IMR-90 (cell line): ENCODE measurements at regions not wholly inside any gene's neighbourhood (a gene's known extent, or its start where the extent isn't known, plus 50 kb on each side); places are given as distances from the start of the nearest gene placed in this dataset.

Experiments used
- ATAC-seq: fragments of 200-7000 bp; cut with Tn5 transposase; 2 replicates; pipeline ENCODE4 v1.9.1; 2020; ENCODE audit warnings: low read depth, mild to moderate bottlenecking, moderate library complexity
- BruUV-seq: library from RNA; stranded (reverse); fragments of 400-500 nt; replicated peaks from 2 replicates; lab custom pipeline; 2021; lab: Mats Ljungman, UMichigan
- CTCF ChIA-PET: fragments of 300-600 bp; formaldehyde crosslinking; extraction: SDS; loops from one replicate; lab custom pipeline; 2021; ENCODE audit warnings: antibody characterized with exemption; lab: Yijun Ruan, JAX
- POLR2A ChIA-PET: fragments of 300-600 bp; sonication (Branson Sonifier 250); formaldehyde crosslinking; loops from one replicate; lab custom pipeline; 2022; ENCODE audit warnings: antibody characterized with exemption; ENCODE audit not compliant: unreplicated experiment; lab: Charles Lee
- DNase-seq: peaks from one replicate; pipeline ENCODE4 v3.0.0; 2013
- H2AFZ ChIP-seq: replicated peaks from 2 replicates; pipeline ENCODE3; 2013; ENCODE audit warnings: low read length, mild to moderate bottlenecking; ENCODE audit not compliant: poor library complexity
- H2AK5ac ChIP-seq: 2 replicates; pipeline ENCODE4 v1.6.1; 2013; ENCODE audit warnings: low read depth, low read length, inconsistent platforms
- H2AK9ac ChIP-seq: replicated peaks from 2 replicates; pipeline ENCODE3; 2013; ENCODE audit warnings: mild to moderate bottlenecking, low read depth, low read length, moderate library complexity; ENCODE audit not compliant: poor library complexity
- H2BK120ac ChIP-seq: 2 replicates; pipeline ENCODE4 v1.6.1; 2013; ENCODE audit warnings: low read depth, low read length, inconsistent platforms
- H2BK15ac ChIP-seq: 3 replicates; pipeline ENCODE4 v1.6.1; 2013; ENCODE audit warnings: low read depth, low read length, inconsistent platforms
- H2BK20ac ChIP-seq: 2 replicates; pipeline ENCODE4 v1.6.1; 2013; ENCODE audit warnings: low read depth, mild to moderate bottlenecking, inconsistent platforms, low read length, moderate library complexity
- H2BK5ac ChIP-seq: 2 replicates; pipeline ENCODE4 v1.6.1; 2013; ENCODE audit warnings: mild to moderate bottlenecking, low read depth, low read length, inconsistent platforms; ENCODE audit not compliant: poor library complexity, severe bottlenecking
- H3K14ac ChIP-seq: replicated peaks from 2 replicates; pipeline ENCODE4 v1.6.1; 2013; ENCODE audit warnings: low read depth, low read length, inconsistent platforms
- H3K18ac ChIP-seq: 2 replicates; pipeline ENCODE4 v1.6.1; 2013; ENCODE audit warnings: low read depth, low read length, control low read depth
- H3K23ac ChIP-seq: 2 replicates; pipeline ENCODE4 v1.6.1; 2013; ENCODE audit warnings: low read depth, low read length, inconsistent platforms
- H3K27ac ChIP-seq: 2 replicates; pipeline ENCODE4 v1.5.1; 2013; ENCODE audit warnings: mild to moderate bottlenecking, control low read depth, low read length; ENCODE audit not compliant: insufficient read depth
- H3K27me3 ChIP-seq: 2 replicates; pipeline ENCODE4 v1.6.1; 2013; ENCODE audit warnings: low read length; ENCODE audit not compliant: control insufficient read depth, insufficient read depth
- H3K36me3 ChIP-seq: 2 replicates; pipeline ENCODE4 v1.6.1; 2013; ENCODE audit warnings: low read length, mixed read lengths; ENCODE audit not compliant: control insufficient read depth, insufficient read depth
- H3K4ac ChIP-seq: 2 replicates; pipeline ENCODE4 v1.6.1; 2013; ENCODE audit warnings: low read depth, low read length, inconsistent platforms
- H3K4me1 ChIP-seq: 2 replicates; pipeline ENCODE4 v1.6.1; 2013; ENCODE audit warnings: low read length, mixed read lengths; ENCODE audit not compliant: control insufficient read depth, insufficient read depth
- H3K4me2 ChIP-seq: 2 replicates; pipeline ENCODE4 v1.6.1; 2013; ENCODE audit warnings: low read depth, mild to moderate bottlenecking, control low read depth, low read length, moderate library complexity
- H3K4me3 ChIP-seq: 2 replicates; pipeline ENCODE4 v1.5.1; 2013; ENCODE audit warnings: low read depth, mild to moderate bottlenecking, control low read depth, low read length, moderate library complexity; ENCODE audit not compliant: insufficient read depth
- H3K56ac ChIP-seq: 2 replicates; pipeline ENCODE4 v1.6.1; 2013; ENCODE audit warnings: low read length, inconsistent platforms; ENCODE audit not compliant: insufficient read depth; ENCODE audit errors: extremely low read depth
- H3K79me1 ChIP-seq, 2 experiments: 2 replicates each; pipeline ENCODE4 v1.6.1; 2013; ENCODE audit warnings: low read length in 2 of 2, inconsistent platforms in 1 of 2, low read depth in 1 of 2
- H3K9ac ChIP-seq: 2 replicates; pipeline ENCODE4 v1.6.1; 2013; ENCODE audit warnings: low read depth, low read length, control low read depth
- H3K9me1 ChIP-seq: 2 replicates; pipeline ENCODE4 v1.6.1; 2013; ENCODE audit warnings: low read length, inconsistent platforms; ENCODE audit not compliant: insufficient read depth
- H3K9me3 ChIP-seq: 2 replicates; pipeline ENCODE4 v1.6.1; 2013; ENCODE audit warnings: low read length; ENCODE audit not compliant: control insufficient read depth, insufficient read depth
- H4K20me1 ChIP-seq: 2 replicates; pipeline ENCODE4 v1.6.1; 2013; ENCODE audit warnings: low read length, inconsistent platforms; ENCODE audit not compliant: insufficient read depth
- H4K5ac ChIP-seq: 2 replicates; pipeline ENCODE4 v1.6.1; 2013; ENCODE audit warnings: mild to moderate bottlenecking, low read depth, low read length, control low read depth
- H4K8ac ChIP-seq, 2 experiments: 2 replicates each; pipeline ENCODE4 v1.6.1; 2013; ENCODE audit warnings: low read depth in 2 of 2, low read length in 2 of 2, control low read depth in 1 of 2, inconsistent platforms in 1 of 2
- H4K91ac ChIP-seq: 2 replicates; pipeline ENCODE4 v1.6.1; 2013; ENCODE audit warnings: low read depth, low read length, inconsistent platforms; ENCODE audit not compliant: insufficient read depth
- BHLHE40 ChIP-seq: fragments of 150-350 bp; IDR thresholded peaks from 2 replicates; pipeline ENCODE4 v1.6.1; 2016; ENCODE audit warnings: mild to moderate bottlenecking, low read depth, low read length
- CEBPB ChIP-seq: IDR thresholded peaks from 2 replicates; pipeline ENCODE4 v1.6.1; 2012; ENCODE audit warnings: low read depth, low read length, improper control_type of control experiment
- CHD1 ChIP-seq: IDR thresholded peaks from 2 replicates; pipeline ENCODE4 v1.6.1; 2012; ENCODE audit warnings: low read depth, low read length, improper control_type of control experiment
- CTCF ChIP-seq: conservative IDR thresholded peaks from 2 replicates; pipeline ENCODE4 v1.5.1; 2012; ENCODE audit warnings: mild to moderate bottlenecking, low read depth, low read length, improper control_type of control experiment
- ELK1 ChIP-seq: fragments of 150-350 bp; IDR thresholded peaks from 2 replicates; pipeline ENCODE4 v1.6.1; 2016; ENCODE audit warnings: low read depth, mild to moderate bottlenecking, low read length, moderate library complexity, borderline replicate concordance
- FOS ChIP-seq: fragments of 150-350 bp; IDR thresholded peaks from 2 replicates; pipeline ENCODE4 v1.6.1; 2016; ENCODE audit warnings: low read depth, low read length
- MAFK ChIP-seq: IDR thresholded peaks from 2 replicates; pipeline ENCODE4 v1.6.1; 2012; ENCODE audit warnings: low read depth, low read length, improper control_type of control experiment
- MAZ ChIP-seq: IDR thresholded peaks from 2 replicates; pipeline ENCODE4 v1.6.1; 2012; ENCODE audit warnings: low read depth, mild to moderate bottlenecking, low read length, improper control_type of control experiment, moderate library complexity, borderline replicate concordance
- MXI1 ChIP-seq: IDR thresholded peaks from 2 replicates; pipeline ENCODE4 v1.6.1; 2012; ENCODE audit warnings: low read depth, mild to moderate bottlenecking, low read length, moderate library complexity, borderline replicate concordance
- NFE2L2 ChIP-seq: fragments of 150-350 bp; IDR thresholded peaks from 2 replicates; pipeline ENCODE4 v1.6.1; 2016; ENCODE audit warnings: low read depth, mild to moderate bottlenecking, low read length
- POLR2A ChIP-seq: IDR thresholded peaks from 2 replicates; pipeline ENCODE4 v1.6.1; 2012; ENCODE audit warnings: mild to moderate bottlenecking, low read depth, low read length
- RAD21 ChIP-seq: IDR thresholded peaks from 2 replicates; pipeline ENCODE4 v1.6.1; 2012; ENCODE audit warnings: low read length, improper control_type of control experiment
- RCOR1 ChIP-seq: IDR thresholded peaks from 2 replicates; pipeline ENCODE4 v1.6.1; 2012; ENCODE audit warnings: mild to moderate bottlenecking, low read length, improper control_type of control experiment; ENCODE audit not compliant: insufficient replicate concordance
- RFX5 ChIP-seq: IDR thresholded peaks from 2 replicates; pipeline ENCODE4 v1.8.0; 2012; ENCODE audit warnings: low read depth, mild to moderate bottlenecking, low read length, moderate library complexity
- SMC3 ChIP-seq: fragments of 150-350 bp; IDR thresholded peaks from 2 replicates; pipeline ENCODE4 v1.6.1; 2016; ENCODE audit warnings: low read depth, mild to moderate bottlenecking, antibody characterized with exemption, low read length, moderate library complexity
- USF2 ChIP-seq: fragments of 150-350 bp; IDR thresholded peaks from 2 replicates; pipeline ENCODE4 v1.6.1; 2017; ENCODE audit warnings: mild to moderate bottlenecking, antibody characterized with exemption, low read length, low read depth
- WGBS, 2 experiments: methylation state at CpG; one replicate each; pipeline versions ENCODE4 v1.1.5 to v1.1.7; 2013; ENCODE audit warnings: missing lambda C conversion rate in 2 of 2; ENCODE audit not compliant: insufficient read length in 1 of 2; ENCODE audit errors: extremely low coverage in 2 of 2; 5-methylcytosine and 5-hydroxymethylcytosine counted together
- dilution Hi-C: fragments of 300-500 bp; cut with HindIII; formaldehyde crosslinking; loops from one replicate; pipeline ENCODE4 v1.14.3; 2018; ENCODE audit warnings: low sequenced_read_pairs; ENCODE audit not compliant: unreplicated experiment
- in situ Hi-C: fragments of 300-500 bp; cut with MboI; formaldehyde crosslinking; loops from 3 replicates; pipeline ENCODE4 v1.14.3; 2019; ENCODE audit warnings: low sequenced_read_pairs, inconsistent platforms, mixed read lengths
- intact Hi-C: fragments of 100-400 bp; cut with micrococcal nuclease; formaldehyde crosslinking; loops from 2 replicates; pipeline ENCODE4 v1.10.0; 2022

GRCh38 chr4:162661913-162662312 lies 498.1 kb upstream of the FSTL5 start:
- no peaks in the 10 kb centered on the region for H4K20me1 ChIP-seq
- intact Hi-C loops (no loop called here), in situ Hi-C loops (no loop called here), dilution Hi-C loops (no loop called here)
- ChIA-PET CTCF (no interaction called here), POLR2A (no interaction called here)
- H4K91ac ChIP-seq: no peak overlapping the region
- no peak overlapping the region for H2BK120ac ChIP-seq
- no peak overlapping the region for H4K8ac ChIP-seq
- H3K4me1 ChIP-seq: no peaks in the 10 kb centered on the region
- H3K27ac ChIP-seq: no peak overlapping the region
- no peak overlapping the region for H2AK5ac ChIP-seq
- no peak overlapping the region for H3K9ac ChIP-seq
- no peak overlapping the region for H3K18ac ChIP-seq
- 40% methylated on average over 1 of the region's 1 CpG; no CpG with 5 or more reads in 1 of the 2 experiments for WGBS, 2 experiments
- no peak for TF ChIP-seq FOS
- TF ChIP-seq RFX5: no peak
- no peak for TF ChIP-seq BHLHE40
- TF ChIP-seq NFE2L2: no peak
- no peak for TF ChIP-seq ELK1
- no peak for TF ChIP-seq RAD21
- TF ChIP-seq CTCF: no peak
- no peak for TF ChIP-seq CHD1
- no peak for TF ChIP-seq SMC3
- TF ChIP-seq RCOR1: no peak
- no peak for TF ChIP-seq MAZ
- no peak for TF ChIP-seq MXI1
- no peak for TF ChIP-seq USF2
- no peak for TF ChIP-seq CEBPB
- no peak for TF ChIP-seq POLR2A
- no peak for TF ChIP-seq MAFK
- no peak overlapping the region for H4K5ac ChIP-seq
- no TSS peak for BruUV-seq
- no peak overlapping the region for H2AFZ ChIP-seq
- peaks cover 4% of the 10 kb centered on the region; the same call in 1 of the 2 replicates for H3K9me3 ChIP-seq
- H2BK5ac ChIP-seq: no peak overlapping the region
- no peak overlapping the region for H3K14ac ChIP-seq
- ATAC-seq: no peak
- no peak for DNase-seq
- H3K4me2 ChIP-seq: no peak overlapping the region
- H3K79me1 ChIP-seq: no peaks in the 10 kb centered on the region
- no peaks in the 10 kb centered on the region for H3K9me1 ChIP-seq
- no peak overlapping the region for H2AK9ac ChIP-seq
- no peak overlapping the region for H3K56ac ChIP-seq
- no peaks in the 10 kb centered on the region for H3K36me3 ChIP-seq
- H3K27me3 ChIP-seq: no peaks in the 10 kb centered on the region
- H2BK15ac ChIP-seq: no peak overlapping the region
- H2BK20ac ChIP-seq: no peak overlapping the region
- no peak overlapping the region for H3K4me3 ChIP-seq
- H3K23ac ChIP-seq: no peak overlapping the region
- H3K4ac ChIP-seq: no peak overlapping the region
